PC-9 (cell line): ENCODE measurements at regions not wholly inside any gene's neighbourhood (a gene's known extent, or its start where the extent isn't known, plus 50 kb on each side); places are given as distances from the start of the nearest gene placed in this dataset.

Experiments used
- BruUV-seq: library from RNA; stranded (reverse); fragments of 400-500 nt; replicated peaks from 2 replicates; lab custom pipeline; 2021; lab: Mats Ljungman, UMichigan
- CTCF ChIA-PET: fragments of 300-600 bp; sonication (Branson Sonifier 250); formaldehyde crosslinking; loops from one replicate; lab custom pipeline; 2022; ENCODE audit warnings: antibody characterized with exemption; lab: Charles Lee
- POLR2A ChIA-PET: fragments of 300-600 bp; sonication (Branson Sonifier 250); formaldehyde crosslinking; loops from one replicate; lab custom pipeline; 2022; ENCODE audit warnings: antibody characterized with exemption; ENCODE audit not compliant: unreplicated experiment; lab: Charles Lee
- DNase-seq, 2 experiments: peaks; one replicate each; pipeline versions ENCODE4 v3.0.0 to v3.0.0-alpha.2; 2015 to 2022; ENCODE audit warnings: mixed read lengths in 1 of 2
- H2AFZ ChIP-seq: fragments of 200-600 bp; sonication (generic); 2 replicates; pipeline ENCODE4 v1.8.1; 2017; ENCODE audit warnings: antibody characterized with exemption
- H3F3A ChIP-seq: fragments of 200-600 bp; sonication (generic); 2 replicates; pipeline ENCODE4 v1.8.1; 2017; ENCODE audit warnings: antibody characterized with exemption, mild to moderate bottlenecking, low read depth; ENCODE audit not compliant: insufficient read depth
- H3K27ac ChIP-seq: fragments of 200-600 bp; sonication (generic); 2 replicates; pipeline ENCODE4 v1.6.1; 2016; ENCODE audit warnings: mixed run types
- H3K27me3 ChIP-seq: fragments of 200-600 bp; sonication (generic); 2 replicates; pipeline ENCODE4 v1.6.1; 2016; ENCODE audit warnings: low read depth, mixed run types; ENCODE audit not compliant: insufficient read depth
- H3K36me3 ChIP-seq: fragments of 200-600 bp; sonication (generic); 2 replicates; pipeline ENCODE4 v1.6.1; 2016; ENCODE audit warnings: low read depth, mixed run types
- H3K4me1 ChIP-seq: fragments of 200-600 bp; sonication (generic); replicated peaks from 2 replicates; pipeline ENCODE4 v1.6.1; 2016; ENCODE audit warnings: mixed run types; ENCODE audit not compliant: insufficient read depth
- H3K4me2 ChIP-seq: fragments of 200-600 bp; sonication (generic); 2 replicates; pipeline ENCODE4 v1.6.1; 2017; ENCODE audit warnings: mixed run types
- H3K4me3 ChIP-seq: fragments of 200-600 bp; sonication (generic); 2 replicates; pipeline ENCODE4 v1.6.1; 2016; ENCODE audit warnings: mixed run types
- H3K79me2 ChIP-seq: fragments of 200-600 bp; sonication (generic); 2 replicates; pipeline ENCODE4 v1.6.1; 2017; ENCODE audit warnings: low read depth, mixed run types
- H3K9me2 ChIP-seq: fragments of 200-600 bp; sonication (generic); 2 replicates; pipeline ENCODE4 v1.8.1; 2017; ENCODE audit warnings: mild to moderate bottlenecking; ENCODE audit not compliant: insufficient read depth
- H3K9me3 ChIP-seq: fragments of 200-600 bp; sonication (generic); 2 replicates; pipeline ENCODE4 v1.8.1; 2016; ENCODE audit warnings: low read depth; ENCODE audit not compliant: insufficient read depth
- H4K20me1 ChIP-seq: fragments of 200-600 bp; sonication (generic); 2 replicates; pipeline ENCODE4 v1.8.1; 2017; ENCODE audit not compliant: insufficient read depth
- CTCF ChIP-seq: fragments of 200-600 bp; sonication (generic); conservative IDR thresholded peaks from 2 replicates; pipeline ENCODE4 v1.6.1; 2017; ENCODE audit warnings: mixed run types, antibody characterized with exemption, mild to moderate bottlenecking, moderate library complexity
- EZH2 ChIP-seq: fragments of 200-600 bp; sonication (generic); IDR thresholded peaks from 2 replicates; pipeline ENCODE4 v1.8.0; 2017; ENCODE audit warnings: antibody characterized with exemption, low read depth
- intact Hi-C: fragments of 100-400 bp; cut with micrococcal nuclease; formaldehyde crosslinking; loops from one replicate; pipeline ENCODE4 v1.10.0; 2022; ENCODE audit not compliant: unreplicated experiment

DNA sequence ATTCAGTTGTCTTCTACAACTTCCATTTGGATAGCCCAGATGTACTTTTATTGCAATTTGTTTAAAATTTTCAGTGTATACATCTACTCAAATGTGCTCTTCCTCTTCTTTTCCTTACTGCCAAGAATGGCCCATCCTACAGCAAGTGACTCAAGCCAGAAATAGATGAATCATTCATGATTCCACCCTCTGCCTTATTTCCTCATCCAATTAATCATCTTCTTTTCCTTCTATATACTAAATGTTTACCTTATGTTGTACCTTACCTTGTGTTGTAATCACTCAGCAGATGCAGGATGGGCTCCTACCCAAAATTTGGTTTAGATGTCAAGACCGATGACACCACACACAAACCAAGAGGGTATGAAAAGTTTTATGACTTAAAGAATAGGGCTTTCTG is 437.8 kb downstream of the GRXCR1 start:
- Histone ChIP-seq H2AFZ (no peak overlapping the region), H3K9me3 (no peaks in the 10 kb centered on the region), H4K20me1 (no peaks in the 10 kb centered on the region), H3K27ac (no peak overlapping the region), H3K4me2 (no peak overlapping the region), H3K4me3 (no peak overlapping the region), H3K79me2 (no peaks in the 10 kb centered on the region), H3K27me3 (no peaks in the 10 kb centered on the region), H3K36me3 (no peaks in the 10 kb centered on the region), H3F3A (peaks cover 3% of the 10 kb centered on the region; the same call in 1 of the 2 replicates), H3K4me1 (no peaks in the 10 kb centered on the region), H3K9me2 (no peaks in the 10 kb centered on the region)
- intact Hi-C loops: no loop called here
- CTCF ChIA-PET: no interaction called here
- TF ChIP-seq CTCF: no peak
- TF ChIP-seq EZH2: no peak
- no TSS peak for BruUV-seq
- no peak for DNase-seq
- POLR2A ChIA-PET: no interaction called here

DNA sequence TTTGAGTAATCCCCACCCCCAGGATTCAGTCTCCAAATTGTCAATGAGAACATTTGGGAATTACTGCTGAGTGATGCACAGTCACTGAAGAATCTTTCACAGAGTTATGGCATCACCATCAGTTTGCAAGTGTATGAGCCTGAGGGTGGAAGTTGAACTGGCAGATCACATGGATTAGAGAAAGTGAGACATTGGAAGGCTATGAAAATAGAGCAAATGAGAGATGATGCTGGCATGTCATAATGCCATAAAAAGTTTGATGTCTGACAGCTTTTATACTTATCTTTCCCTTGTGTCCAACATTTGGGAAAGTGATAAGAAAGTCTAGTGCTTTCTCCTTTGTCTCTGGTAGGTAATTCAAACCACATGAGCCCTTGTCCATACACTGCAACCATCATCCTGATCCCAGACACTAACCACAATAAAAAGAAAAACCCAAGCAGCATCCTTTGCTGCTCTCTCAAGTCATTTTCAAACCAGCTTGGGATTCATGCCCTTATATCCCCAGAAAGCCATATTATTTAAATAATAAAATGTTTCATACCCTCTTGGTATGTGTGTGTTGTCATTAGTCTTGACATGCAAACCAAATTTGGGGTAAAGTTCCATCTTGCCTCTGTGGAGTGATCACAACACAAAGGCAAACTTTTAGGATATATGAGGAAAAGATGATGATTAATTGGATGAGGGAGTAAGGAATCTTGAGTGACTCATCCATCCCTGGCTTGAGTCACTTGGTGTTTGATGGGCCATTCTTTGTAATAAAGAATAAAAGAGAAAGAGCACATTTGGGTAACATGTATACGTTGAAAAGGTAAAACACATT is 438.9 kb downstream of the GRXCR1 start:
- H3K27me3 ChIP-seq: no peaks in the 10 kb centered on the region
- H3K9me3 ChIP-seq: no peaks in the 10 kb centered on the region
- H2AFZ ChIP-seq: no peak overlapping the region
- H3K4me3 ChIP-seq: no peak overlapping the region
- TF ChIP-seq CTCF (no peak), EZH2 (no peak)
- H3K4me1 ChIP-seq: no peaks in the 10 kb centered on the region
- BruUV-seq: no TSS peak
- no peaks in the 10 kb centered on the region for H3K9me2 ChIP-seq
- H3K79me2 ChIP-seq: no peaks in the 10 kb centered on the region
- no peaks in the 10 kb centered on the region for H3K36me3 ChIP-seq
- H3K27ac ChIP-seq: no peak overlapping the region
- H3K4me2 ChIP-seq: no peak overlapping the region
- no peak for DNase-seq
- H4K20me1 ChIP-seq: no peaks in the 10 kb centered on the region
- ChIA-PET CTCF (no interaction called here), POLR2A (no interaction called here)
- intact Hi-C loops: no loop called here
- H3F3A ChIP-seq: peaks cover 3% of the 10 kb centered on the region; the same call in 1 of the 2 replicates

DNA sequence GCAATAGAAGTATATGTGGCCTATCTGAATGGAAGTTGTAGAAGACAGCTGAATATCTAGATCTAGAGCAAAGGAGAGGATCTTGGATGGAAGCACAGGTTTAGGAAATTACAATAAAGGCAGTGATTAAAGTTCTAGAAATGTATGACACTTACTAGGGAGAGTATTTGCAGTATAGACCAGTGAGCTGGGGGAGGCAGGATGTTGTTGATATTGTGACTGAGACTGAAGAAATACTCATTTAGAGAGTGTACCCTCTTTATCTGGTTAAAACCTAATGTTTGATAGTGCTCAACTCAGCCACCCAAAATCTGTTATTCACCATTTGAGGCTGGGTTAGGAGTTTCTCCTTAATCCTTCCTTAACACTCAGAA is 439.5 kb downstream of the GRXCR1 start:
- H3K79me2 ChIP-seq: no peaks in the 10 kb centered on the region
- ChIA-PET CTCF (no interaction called here), POLR2A (no interaction called here)
- no peaks in the 10 kb centered on the region for H3K9me3 ChIP-seq
- H3K9me2 ChIP-seq: no peaks in the 10 kb centered on the region
- BruUV-seq: no TSS peak
- intact Hi-C loops: no loop called here
- no peaks in the 10 kb centered on the region for H3K27me3 ChIP-seq
- DNase-seq: no peak
- no peaks in the 10 kb centered on the region for H3K36me3 ChIP-seq
- H3K4me2 ChIP-seq: no peak overlapping the region
- H4K20me1 ChIP-seq: no peaks in the 10 kb centered on the region
- peaks cover 3% of the 10 kb centered on the region; the same call in 1 of the 2 replicates for H3F3A ChIP-seq
- no peak overlapping the region for H3K4me3 ChIP-seq
- H2AFZ ChIP-seq: no peak overlapping the region
- H3K27ac ChIP-seq: no peak overlapping the region
- no peaks in the 10 kb centered on the region for H3K4me1 ChIP-seq
- TF ChIP-seq CTCF: no peak
- no peak for TF ChIP-seq EZH2
